LNCaP clone FGC (cell line): ENCODE measurements at regions not wholly inside any gene's neighbourhood (a gene's known extent, or its start where the extent isn't known, plus 50 kb on each side); places are given as distances from the start of the nearest gene placed in this dataset.
"Not testable (repeated sequence)": the region's sequence is repeated elsewhere in the genome, so short reads cannot be mapped to it uniquely, and the experiment has no call there.

Experiments
- DNase-seq: peaks from one replicate; pipeline ENCODE4 v3.0.0-alpha.2; 2011; ENCODE audit warnings: low read depth
- H3K4me3 ChIP-seq: 2 replicates; pipeline ENCODE4 v1.5.1; 2011; ENCODE audit warnings: mild to moderate bottlenecking, low read depth, low read length, control low read depth
- CTCF ChIP-seq: IDR thresholded peaks from 2 replicates; pipeline ENCODE4 v1.5.1; 2012; ENCODE audit warnings: mild to moderate bottlenecking; ENCODE audit not compliant: control insufficient read depth, insufficient read depth; ENCODE audit errors: extremely low read depth

GRCh38 chr2:37571587-37572136 lies 99.8 kb downstream of the CDC42EP3 start:
- no peak for DNase-seq
- H3K4me3 ChIP-seq = no peak overlapping the region
- no peak for TF ChIP-seq CTCF

GRCh38 chr2:37573451-37574388 lies 97.7 kb downstream of the CDC42EP3 start:
- no peak overlapping the region for H3K4me3 ChIP-seq
- TF ChIP-seq CTCF = no peak
- DNase-seq = no peak

DNA sequence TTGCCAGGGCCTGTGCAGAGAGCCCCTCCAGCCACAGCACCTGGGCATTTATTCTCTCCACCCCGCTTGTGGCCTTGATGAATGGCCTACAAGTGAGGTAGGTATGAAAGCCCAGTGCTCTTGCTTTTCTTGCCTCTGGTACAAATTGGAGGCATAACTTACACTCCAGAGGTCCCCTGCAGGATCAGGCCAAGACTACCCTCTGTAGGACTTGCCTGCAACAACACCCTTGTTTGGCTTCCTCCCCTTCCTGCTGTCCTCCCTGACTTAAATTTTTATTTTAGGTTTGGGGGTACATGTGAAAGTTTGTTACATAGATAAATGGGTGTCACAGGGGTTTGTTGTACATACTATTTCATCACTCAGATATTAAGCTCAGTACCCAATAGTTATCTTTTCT lies 95.7 kb downstream of the CDC42EP3 start:
- DNase-seq = no peak
- no peak overlapping the region for H3K4me3 ChIP-seq
- TF ChIP-seq CTCF = no peak

- DNase-seq, H3K4me3 ChIP-seq: not testable (repeated sequence)
Observed at GRCh38 chr2:37576194-37576593, 95.2 kb downstream of the CDC42EP3 start.

GRCh38 chr2:37576831-37577230 lies 94.6 kb downstream of the CDC42EP3 start:
- TF ChIP-seq CTCF = no peak
- H3K4me3 ChIP-seq = no peak overlapping the region
- DNase-seq = no peak

GRCh38 chr2:37579192-37579713 lies 92.2 kb downstream of the CDC42EP3 start:
- no peak for TF ChIP-seq CTCF
- no peak for DNase-seq
- no peak overlapping the region for H3K4me3 ChIP-seq

DNA sequence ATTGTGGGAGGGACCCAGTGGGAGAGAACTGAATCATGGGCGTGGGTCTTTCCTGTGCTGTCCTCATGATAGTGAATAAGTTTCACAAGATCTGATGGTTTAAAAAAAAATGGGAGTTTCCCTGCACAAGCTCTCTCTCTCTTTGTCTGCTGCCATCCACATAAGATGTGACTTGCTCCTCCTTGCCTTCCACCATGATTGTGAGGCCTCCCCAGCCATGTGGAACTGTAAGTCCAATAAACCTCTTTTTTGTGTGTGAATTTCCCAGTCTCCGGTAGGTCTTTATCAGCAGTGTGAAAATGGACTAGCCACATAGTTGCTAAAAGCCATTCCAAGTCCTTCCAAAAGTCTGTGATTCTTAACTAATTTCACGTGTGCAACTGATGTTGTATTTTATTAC lies 91.5 kb downstream of the CDC42EP3 start:
- DNase-seq, H3K4me3 ChIP-seq: not testable (repeated sequence)

- no peak for DNase-seq
- H3K4me3 ChIP-seq = no peak overlapping the region
- TF ChIP-seq CTCF = no peak
Observed at GRCh38 chr2:37581433-37581832, 90.0 kb downstream of the CDC42EP3 start.
